Aorta (tissue), 5 donors: ENCODE measurements at regions not wholly inside any gene's neighbourhood (a gene's known extent, or its start where the extent isn't known, plus 50 kb on each side); places are given as distances from the start of the nearest gene placed in this dataset.

Source experiments
- ATAC-seq: fragments of 200-7000 bp; cut with Tn5 transposase; one replicate; pipeline ENCODE4 v1.9.1; 2022; ENCODE audit warnings: moderate library complexity; ENCODE audit not compliant: low FRiP score
- DNase-seq, 2 donors: peaks; one replicate each; pipeline ENCODE4 v3.0.0-alpha.2; 2020
- H3K27ac ChIP-seq, 2 donors: one replicate each; pipeline ENCODE4 v1.5.1; 2013; ENCODE audit warnings: low read length in 2 of 2, mild to moderate bottlenecking in 2 of 2, moderate library complexity in 2 of 2, control low read depth in 1 of 2, inconsistent platforms in 1 of 2, low read depth in 1 of 2
- H3K27me3 ChIP-seq, 2 donors: one replicate each; pipeline ENCODE4 v1.6.1; 2013; ENCODE audit warnings: control low read depth in 1 of 2, low read length in 1 of 2, mild to moderate bottlenecking in 1 of 2, moderate library complexity in 1 of 2; ENCODE audit not compliant: insufficient read depth in 2 of 2, control insufficient read depth in 1 of 2
- H3K36me3 ChIP-seq, 2 donors: one replicate each; pipeline ENCODE4 v1.6.1; 2013; ENCODE audit warnings: control low read depth in 1 of 2, low read length in 1 of 2, mild to moderate bottlenecking in 1 of 2; ENCODE audit not compliant: insufficient read depth in 2 of 2, control insufficient read depth in 1 of 2
- H3K4me1 ChIP-seq, 2 donors: one replicate each; pipeline ENCODE4 v1.6.1; 2013; ENCODE audit warnings: low read length in 2 of 2, control low read depth in 1 of 2, mild to moderate bottlenecking in 1 of 2, moderate library complexity in 1 of 2; ENCODE audit not compliant: insufficient read depth in 2 of 2, control insufficient read depth in 1 of 2
- H3K4me3 ChIP-seq, 2 donors: one replicate each; pipeline ENCODE4 v1.5.1; 2013; ENCODE audit warnings: low read length in 2 of 2, control low read depth in 1 of 2, mild to moderate bottlenecking in 1 of 2
- H3K9me3 ChIP-seq: one replicate; pipeline ENCODE4 v1.6.1; 2013; ENCODE audit warnings: mild to moderate bottlenecking, low read length; ENCODE audit not compliant: control insufficient read depth
- WGBS, 2 donors: extraction: QIAGEN DNeasy Blood & Tissue Kit; methylation state at CpG; one replicate each; pipeline ENCODE4 v1.1.7; 2013; 5-methylcytosine and 5-hydroxymethylcytosine counted together
- intact Hi-C, 2 donors: fragments of 100-400 bp; cut with DNase I; formaldehyde crosslinking; loops; one replicate each; pipeline versions ENCODE4 v1.14.2 to v1.15.0; 2022
- donor health status: healthy with polysubstance abuse.
- donor health status: Bipolar disorder and iron deficiency.
- donor health status: DM: no; HTN: no; CAD: no.
- donor health status: DM: no; HTN: no; CAD: no.
- donor health status: DM: yes; HTN: yes; CAD: no.

- H3K27me3 ChIP-seq, result no peaks in the 10 kb centered on the region
- H3K4me3 ChIP-seq, result no peak overlapping the region
- H3K27ac ChIP-seq, result no peak overlapping the region
- no peak for ATAC-seq
- H3K36me3 ChIP-seq, result no peaks in the 10 kb centered on the region
- intact Hi-C loops, result no loop called here
- 50 to 64% methylated on average over 2 of the region's 2 CpGs for WGBS, 2 donors
- H3K4me1 ChIP-seq, result no peaks in the 10 kb centered on the region
- no peak for DNase-seq
- no peaks in the 10 kb centered on the region for H3K9me3 ChIP-seq
Measured at GRCh38 chr3:144351011-144351410, 379.4 kb downstream of the DIPK2A start.

GRCh38 chr3:144351773-144352365, 380.2 kb downstream of the DIPK2A start:
- ATAC-seq, result no peak
- intact Hi-C loops, result no loop called here
- no peak for DNase-seq
- no peaks in the 10 kb centered on the region for H3K27me3 ChIP-seq
- WGBS, 2 donors, result 16 to 28% methylated on average over 4 of the region's 4 CpGs
- H3K4me3 ChIP-seq, result no peak overlapping the region
- no peaks in the 10 kb centered on the region for H3K36me3 ChIP-seq
- H3K4me1 ChIP-seq, result no peaks in the 10 kb centered on the region
- no peak overlapping the region for H3K27ac ChIP-seq
- H3K9me3 ChIP-seq, result no peaks in the 10 kb centered on the region

- 28 to 37% methylated on average over 2 of the region's 2 CpGs for WGBS, 2 donors
- no peak overlapping the region for H3K27ac ChIP-seq
- no peaks in the 10 kb centered on the region for H3K4me1 ChIP-seq
- no peaks in the 10 kb centered on the region for H3K27me3 ChIP-seq
- DNase-seq, result no peak
- H3K36me3 ChIP-seq, result no peaks in the 10 kb centered on the region
- intact Hi-C loops, result no loop called here
- no peaks in the 10 kb centered on the region for H3K9me3 ChIP-seq
- no peak overlapping the region for H3K4me3 ChIP-seq
- no peak for ATAC-seq
Measured at GRCh38 chr3:144358191-144358590, 386.6 kb downstream of the DIPK2A start.

GRCh38 chr3:144361002-144361401, 389.4 kb downstream of the DIPK2A start:
- intact Hi-C loops, result no loop called here
- no peak for ATAC-seq
- Histone ChIP-seq H3K4me3 (no peak overlapping the region), H3K4me1 (no peaks in the 10 kb centered on the region), H3K27me3 (no peaks in the 10 kb centered on the region), H3K9me3 (no peaks in the 10 kb centered on the region), H3K27ac (no peak overlapping the region), H3K36me3 (no peaks in the 10 kb centered on the region)
- WGBS, 2 donors, result 91 to 98% methylated on average over 1 of the region's 1 CpG
- no peak for DNase-seq

GRCh38 chr3:144362126-144362525, 390.5 kb downstream of the DIPK2A start:
- WGBS, 2 donors, result 72 to 76% methylated on average over 3 of the region's 3 CpGs

GRCh38 chr3:144363856-144364255, 392.2 kb downstream of the DIPK2A start:
- 97 to 99% methylated on average over 5 of the region's 5 CpGs for WGBS, 2 donors
- Histone ChIP-seq H3K27me3 (no peaks in the 10 kb centered on the region), H3K9me3 (peaks cover 3% of the 10 kb centered on the region), H3K4me3 (no peak overlapping the region), H3K4me1 (no peaks in the 10 kb centered on the region), H3K27ac (no peak overlapping the region), H3K36me3 (no peaks in the 10 kb centered on the region)
- DNase-seq, result no peak
- no peak for ATAC-seq
- intact Hi-C loops, result no loop called here

More at GRCh38 chr3:144362126-144362525, 390.5 kb downstream of the DIPK2A start:
- no peaks in the 10 kb centered on the region for H3K27me3 ChIP-seq
- DNase-seq, result no peak
- no peak overlapping the region for H3K4me3 ChIP-seq
- ATAC-seq, result no peak
- no peaks in the 10 kb centered on the region for H3K4me1 ChIP-seq
- no peaks in the 10 kb centered on the region for H3K36me3 ChIP-seq
- no peak overlapping the region for H3K27ac ChIP-seq
- intact Hi-C loops, result no loop called here
- H3K9me3 ChIP-seq, result no peaks in the 10 kb centered on the region

- ATAC-seq (no peak), DNase-seq (no peak)
- intact Hi-C loops, result no loop called here
- H3K27me3 ChIP-seq, result no peaks in the 10 kb centered on the region
- peaks cover 3% of the 10 kb centered on the region for H3K9me3 ChIP-seq
- H3K36me3 ChIP-seq, result no peaks in the 10 kb centered on the region
- no peaks in the 10 kb centered on the region for H3K4me1 ChIP-seq
- WGBS, 2 donors, result 54 to 63% methylated on average over 2 of the region's 2 CpGs
- no peak overlapping the region for H3K4me3 ChIP-seq
- H3K27ac ChIP-seq, result no peak overlapping the region
Measured at GRCh38 chr3:144364737-144365136, 393.1 kb downstream of the DIPK2A start.

GRCh38 chr3:144369129-144369879, 397.7 kb downstream of the DIPK2A start:
- Histone ChIP-seq H3K36me3 (no peaks in the 10 kb centered on the region), H3K4me3 (no peak overlapping the region), H3K27ac (no peak overlapping the region), H3K27me3 (no peaks in the 10 kb centered on the region), H3K4me1 (no peaks in the 10 kb centered on the region), H3K9me3 (peaks cover 3% of the 10 kb centered on the region)
- intact Hi-C loops, result no loop called here
- ATAC-seq, result no peak
- WGBS, 2 donors, result 47 to 75% methylated on average over 2 of the region's 2 CpGs
- no peak for DNase-seq

GRCh38 chr3:144375088-144375487, 403.5 kb downstream of the DIPK2A start:
- no peaks in the 10 kb centered on the region for H3K9me3 ChIP-seq
- no peaks in the 10 kb centered on the region for H3K36me3 ChIP-seq
- no peak for DNase-seq
- intact Hi-C loops, result no loop called here
- no peaks in the 10 kb centered on the region for H3K27me3 ChIP-seq
- ATAC-seq, result no peak
- no peak overlapping the region for H3K27ac ChIP-seq
- no peaks in the 10 kb centered on the region for H3K4me1 ChIP-seq
- no peak overlapping the region for H3K4me3 ChIP-seq
- 93 to 100% methylated on average over 1 of the region's 1 CpG for WGBS, 2 donors
